B cell (primary cell): ENCODE measurements at regions not wholly inside any gene's neighbourhood (a gene's known extent, or its start where the extent isn't known, plus 50 kb on each side); places are given as distances from the start of the nearest gene placed in this dataset.

Source experiments
- ATAC-seq: fragments of 200-7000 bp; cut with Tn5 transposase; one replicate; pipeline ENCODE4 v1.10.0; 2021; ENCODE audit warnings: low read depth, mild to moderate bottlenecking, moderate number of reproducible peaks, moderate library complexity
- CTCF ChIA-PET: fragments of 350-600 bp; sonication (Branson Sonifier 250); formaldehyde crosslinking; loops from one replicate; lab custom pipeline; 2021; ENCODE audit warnings: antibody characterized with exemption, inconsistent platforms; lab: Charles Lee
- POLR2A ChIA-PET: fragments of 350-600 bp; sonication (Branson Sonifier 250); formaldehyde crosslinking; loops from one replicate; lab custom pipeline; 2021; ENCODE audit warnings: antibody characterized with exemption; lab: Charles Lee
- DNase-seq: peaks from one replicate; pipeline ENCODE4 v3.0.0; 2013
- H2AFZ ChIP-seq: 2 replicates; pipeline ENCODE4 v1.6.1; 2012; ENCODE audit warnings: mild to moderate bottlenecking, low read depth, low read length; ENCODE audit not compliant: insufficient read depth, poor library complexity, severe bottlenecking
- H3K27ac ChIP-seq, 2 donors: 1 replicate in 1 of 2; 2 replicates in 1 of 2; pipeline ENCODE4 v1.5.1; 2012 to 2013; ENCODE audit warnings: low read length in 2 of 2, mild to moderate bottlenecking in 2 of 2, moderate library complexity in 1 of 2
- H3K27me3 ChIP-seq, 4 experiments: fragments of 200-600 bp in 1 of 4; sonication (generic) in 1 of 4; replicated peaks in 1 of 4; 1 replicate in 2 of 4; 2 replicates in 2 of 4; pipeline versions ENCODE4 v1.6.1 to v1.7.0; 2013 to 2016; ENCODE audit warnings: low read length in 3 of 4, mild to moderate bottlenecking in 2 of 4, mixed read lengths in 1 of 4, moderate library complexity in 1 of 4; ENCODE audit not compliant: insufficient read depth in 4 of 4, control insufficient read depth in 3 of 4; ENCODE audit errors: control extremely low read depth in 1 of 4
- H3K36me3 ChIP-seq, 2 experiments: replicated peaks in 1 of 2; 1 replicate in 1 of 2; 2 replicates in 1 of 2; pipeline versions ENCODE4 v1.6.1 to v1.7.1; 2013; ENCODE audit warnings: low read length in 1 of 2; ENCODE audit not compliant: insufficient read depth in 2 of 2, control insufficient read depth in 1 of 2; ENCODE audit errors: control extremely low read depth in 1 of 2, extremely low read depth in 1 of 2
- H3K4me1 ChIP-seq, 2 donors: fragments of 200-600 bp in 1 of 2; sonication (generic) in 1 of 2; 1 replicate in 1 of 2; 2 replicates in 1 of 2; pipeline versions ENCODE4 v1.5.1 to v1.6.1; 2013 to 2017; ENCODE audit warnings: low read length in 2 of 2; ENCODE audit not compliant: control insufficient read depth in 2 of 2, insufficient read depth in 2 of 2
- H3K4me2 ChIP-seq: replicated peaks from 2 replicates; pipeline ENCODE3; 2012; ENCODE audit warnings: mild to moderate bottlenecking, low read depth, low read length; ENCODE audit not compliant: poor library complexity, severe bottlenecking
- H3K4me3 ChIP-seq, 5 experiments: fragments of 200-600 bp in 1 of 5; sonication (generic) in 1 of 5; 1 replicate in 3 of 5; 2 replicates in 2 of 5; pipeline versions ENCODE4 v1.5.1 to v1.7.0; 2011 to 2016; ENCODE audit warnings: low read length in 4 of 5, mild to moderate bottlenecking in 4 of 5, low read depth in 2 of 5, control low read depth in 1 of 5, moderate library complexity in 1 of 5; ENCODE audit not compliant: insufficient read depth in 1 of 5; ENCODE audit errors: control extremely low read depth in 1 of 5, extremely low read depth in 1 of 5
- H3K79me2 ChIP-seq: fragments of 200-600 bp; sonication (generic); one replicate; pipeline ENCODE4 v1.6.0; 2016; ENCODE audit warnings: low read length; ENCODE audit not compliant: control insufficient read depth, insufficient read depth
- H3K9ac ChIP-seq: fragments of 200-600 bp; sonication (generic); 2 replicates; pipeline ENCODE4 v1.6.1; 2017; ENCODE audit warnings: mild to moderate bottlenecking, low read length, moderate library complexity
- H3K9me3 ChIP-seq, 3 donors: one replicate each; pipeline versions ENCODE4 v1.6.1 to v1.7.1; 2013; ENCODE audit warnings: low read length in 2 of 3; ENCODE audit not compliant: control insufficient read depth in 2 of 3, insufficient read depth in 1 of 3; ENCODE audit errors: control extremely low read depth in 1 of 3
- H4K20me1 ChIP-seq: 2 replicates; pipeline ENCODE4 v1.6.0; 2012; ENCODE audit warnings: mild to moderate bottlenecking, low read length; ENCODE audit not compliant: insufficient read depth, control insufficient read depth, poor library complexity, severe bottlenecking
- H3K27ac Mint-ChIP-seq: one replicate; pipeline ENCODE4 v1.8.0; 2021; ENCODE audit warnings: mixed read lengths
- H3K27me3 Mint-ChIP-seq: one replicate; pipeline ENCODE4 v1.8.0; 2021; ENCODE audit warnings: mixed read lengths
- H3K4me1 Mint-ChIP-seq: one replicate; pipeline ENCODE4 v1.8.0; 2021; ENCODE audit warnings: mixed read lengths
- H3K4me3 Mint-ChIP-seq: one replicate; pipeline ENCODE4 v1.8.0; 2021; ENCODE audit warnings: mixed read lengths
- H3K9me3 Mint-ChIP-seq: one replicate; pipeline ENCODE4 v1.8.0; 2022; ENCODE audit warnings: mixed read lengths; ENCODE audit not compliant: insufficient read depth
- CTCF ChIP-seq: fragments of 200-600 bp; IDR thresholded peaks from one replicate; pipeline ENCODE4 v1.8.0; 2022; ENCODE audit warnings: antibody characterized with exemption, mild to moderate bottlenecking
- EZH2 ChIP-seq: IDR thresholded peaks from 2 replicates; pipeline ENCODE4 v1.6.1; 2012; ENCODE audit warnings: borderline replicate concordance, low read depth, mild to moderate bottlenecking, moderate library complexity, low read length; ENCODE audit not compliant: insufficient read depth, poor library complexity, severe bottlenecking
- WGBS: methylation state at CpG from one replicate; pipeline ENCODE4 v1.1.5; 2013; ENCODE audit warnings: missing lambda C conversion rate; ENCODE audit not compliant: insufficient coverage; 5-methylcytosine and 5-hydroxymethylcytosine counted together
- intact Hi-C: fragments of 100-400 bp; cut with micrococcal nuclease; formaldehyde crosslinking; loops from one replicate; pipeline ENCODE4 v1.10.0; 2022

DNA sequence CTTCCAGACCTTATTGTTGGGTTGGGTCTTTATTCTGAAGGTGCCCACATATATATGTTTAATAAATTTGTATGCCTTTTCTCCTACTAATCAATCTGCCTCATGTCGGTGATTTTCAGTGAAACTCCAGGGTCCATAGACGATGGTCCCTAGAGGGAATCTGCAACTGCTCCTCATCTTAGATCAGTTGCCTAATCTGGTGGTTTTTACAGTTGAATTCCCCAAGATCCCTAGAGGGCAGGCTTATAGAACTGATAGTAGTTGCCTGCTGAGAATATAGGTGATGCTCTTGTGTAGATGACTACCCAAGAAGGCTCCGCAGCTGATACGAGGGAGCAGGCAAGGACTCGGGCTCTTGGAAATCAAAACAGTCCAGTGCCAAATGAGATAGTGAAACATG, 619.2 kb upstream of the C16orf82 start:
- Histone ChIP-seq H3K27me3 (no peaks in the 10 kb centered on the region), H4K20me1 (no peaks in the 10 kb centered on the region), H3K4me3 (no peak overlapping the region), H3K36me3 (no peaks in the 10 kb centered on the region), H3K27ac (no peak overlapping the region), H3K9ac (no peak overlapping the region), H2AFZ (no peak overlapping the region), H3K9me3 (no peaks in the 10 kb centered on the region), H3K4me1 (no peaks in the 10 kb centered on the region), H3K79me2 (no peaks in the 10 kb centered on the region), H3K4me2 (no peak overlapping the region)
- ChIA-PET POLR2A (no interaction called here), CTCF (no interaction called here)
- Mint-ChIP-seq H3K4me3 (no peak overlapping the region), H3K27me3 (no peaks in the 10 kb centered on the region), H3K9me3 (no peaks in the 10 kb centered on the region), H3K4me1 (no peaks in the 10 kb centered on the region), H3K27ac (no peak overlapping the region)
- intact Hi-C loops, result no loop called here
- 91% methylated on average over 3 of the region's 5 CpGs for WGBS
- TF ChIP-seq EZH2 (no peak), CTCF (no peak)
- DNase-seq, result no peak
- ATAC-seq, result no peak

- H2AFZ ChIP-seq, result no peak overlapping the region
- H3K4me3 ChIP-seq, result no peak overlapping the region
- H3K4me1 ChIP-seq, result no peaks in the 10 kb centered on the region
- no CpG with 5 or more reads among the region's 1 CpG for WGBS
- CTCF ChIA-PET, result no interaction called here
- no peak for TF ChIP-seq CTCF
- no peak for TF ChIP-seq EZH2
- Mint-ChIP-seq H3K4me1 (no peaks in the 10 kb centered on the region), H3K9me3 (no peaks in the 10 kb centered on the region), H3K27ac (no peak overlapping the region), H3K4me3 (no peak overlapping the region), H3K27me3 (peaks cover 3% of the 10 kb centered on the region)
- no peaks in the 10 kb centered on the region for H3K36me3 ChIP-seq
- POLR2A ChIA-PET, result no interaction called here
- no peak overlapping the region for H3K27ac ChIP-seq
- intact Hi-C loops, result no loop called here
- H3K27me3 ChIP-seq, result no peaks in the 10 kb centered on the region
- H3K79me2 ChIP-seq, result no peaks in the 10 kb centered on the region
- H3K9ac ChIP-seq, result no peak overlapping the region
- H3K4me2 ChIP-seq, result no peak overlapping the region
- no peaks in the 10 kb centered on the region for H4K20me1 ChIP-seq
- peaks cover 0 to 4% (median 1%) of the 10 kb centered on the region in 3 donors for H3K9me3 ChIP-seq
- DNase-seq (no peak), ATAC-seq (no peak)
These were observed 613.5 kb upstream of the C16orf82 start for GRCh38 chr16:26453215-26453614.
